ENCODE measurements at regions not wholly inside any gene's neighbourhood (a gene's known extent, or its start where the extent isn't known, plus 50 kb on each side); places are given as distances from the start of the nearest gene placed in this dataset.

DNA sequence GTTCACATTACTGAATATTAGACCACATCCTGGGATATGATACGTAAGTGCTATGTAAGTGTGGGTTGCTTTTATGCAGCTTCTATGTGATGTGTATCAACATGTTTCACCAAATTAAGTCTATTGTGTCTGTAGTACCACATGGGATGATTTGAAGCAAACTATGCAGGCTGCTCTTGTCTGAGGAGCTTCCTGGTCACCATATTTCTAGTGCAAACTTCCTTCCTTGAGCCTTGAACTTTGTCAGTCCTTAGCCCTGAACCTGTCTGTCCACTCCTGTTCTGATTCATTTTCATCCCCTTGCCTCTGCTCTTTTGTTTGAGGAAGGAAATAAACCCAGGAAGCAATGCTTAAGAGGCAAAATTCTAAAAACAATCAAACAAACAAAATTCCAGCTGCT, 117.5 kb upstream of the VANGL1 start:
- TF ChIP-seq POLR2A (IDR thresholded peaks at IDR 0.05; ENCODE audit: low read length) (no peak), GATA1 (IDR thresholded peaks at IDR 0.05; ENCODE audit: low read depth, low read length) (no peak)

All from erythroblast (primary cell).